Vagina (tissue), 2 donors: ENCODE measurements at regions not wholly inside any gene's neighbourhood (a gene's known extent, or its start where the extent isn't known, plus 50 kb on each side); places are given as distances from the start of the nearest gene placed in this dataset.

Experiments
- DNase-seq, 2 donors: peaks; one replicate each; pipeline ENCODE4 v3.0.0-alpha.2; 2017; ENCODE audit errors: extremely low spot score in 2 of 2
- H3K27ac ChIP-seq: fragments of 200-600 bp; sonication (generic); one replicate; pipeline ENCODE4 v1.5.1; 2019
- H3K27me3 ChIP-seq: fragments of 200-600 bp; sonication (generic); one replicate; pipeline ENCODE4 v1.5.1; 2019
- H3K36me3 ChIP-seq, 2 donors: fragments of 200-600 bp; sonication (generic); one replicate each; pipeline ENCODE4 v1.5.1; 2017 to 2019
- H3K4me1 ChIP-seq: fragments of 200-600 bp; sonication (generic); one replicate; pipeline ENCODE4 v1.5.1; 2019
- H3K4me3 ChIP-seq, 2 donors: fragments of 200-600 bp; sonication (generic); 1 replicate in 1 of 2; 2 replicates in 1 of 2; pipeline ENCODE4 v1.5.1; 2016 to 2019
- H3K9me3 ChIP-seq: fragments of 200-600 bp; sonication (generic); one replicate; pipeline ENCODE4 v1.5.1; 2019
- POLR2A ChIP-seq, 2 donors: fragments of 450-650 bp; IDR thresholded peaks; one replicate each; pipeline ENCODE4 v1.6.1; 2017; ENCODE audit warnings: antibody characterized with exemption in 2 of 2, mild to moderate bottlenecking in 2 of 2, moderate library complexity in 2 of 2
- POLR2AphosphoS5 ChIP-seq, 2 donors: sonication (generic); formaldehyde crosslinking; IDR thresholded peaks; one replicate each; pipeline ENCODE4 v1.9.0; 2017; ENCODE audit warnings: antibody characterized with exemption in 2 of 2, mild to moderate bottlenecking in 2 of 2, low read depth in 1 of 2; ENCODE audit not compliant: insufficient read depth in 1 of 2
- intact Hi-C: fragments of 100-400 bp; cut with DNase I; formaldehyde crosslinking; loops from one replicate; pipeline ENCODE4 v1.15.1; 2023
- TF ChIP-seq, protein P1 (sequence below), 3 experiments: fragments of 450-650 bp in 2 of 3; fragments of 200-600 bp in 1 of 3; sonication (generic) in 1 of 3; IDR thresholded peaks; one replicate each; pipeline ENCODE4 v1.5.1; 2017 to 2019; ENCODE audit warnings: antibody characterized with exemption in 3 of 3, mild to moderate bottlenecking in 2 of 3, moderate library complexity in 2 of 3

GRCh38 chr13:31853643-31854326, 114.5 kb downstream of the RXFP2 start:
- H3K36me3 ChIP-seq = no peaks in the 10 kb centered on the region
- no peaks in the 10 kb centered on the region for H3K4me1 ChIP-seq
- DNase-seq = no peak
- TF ChIP-seq, protein P1, sequence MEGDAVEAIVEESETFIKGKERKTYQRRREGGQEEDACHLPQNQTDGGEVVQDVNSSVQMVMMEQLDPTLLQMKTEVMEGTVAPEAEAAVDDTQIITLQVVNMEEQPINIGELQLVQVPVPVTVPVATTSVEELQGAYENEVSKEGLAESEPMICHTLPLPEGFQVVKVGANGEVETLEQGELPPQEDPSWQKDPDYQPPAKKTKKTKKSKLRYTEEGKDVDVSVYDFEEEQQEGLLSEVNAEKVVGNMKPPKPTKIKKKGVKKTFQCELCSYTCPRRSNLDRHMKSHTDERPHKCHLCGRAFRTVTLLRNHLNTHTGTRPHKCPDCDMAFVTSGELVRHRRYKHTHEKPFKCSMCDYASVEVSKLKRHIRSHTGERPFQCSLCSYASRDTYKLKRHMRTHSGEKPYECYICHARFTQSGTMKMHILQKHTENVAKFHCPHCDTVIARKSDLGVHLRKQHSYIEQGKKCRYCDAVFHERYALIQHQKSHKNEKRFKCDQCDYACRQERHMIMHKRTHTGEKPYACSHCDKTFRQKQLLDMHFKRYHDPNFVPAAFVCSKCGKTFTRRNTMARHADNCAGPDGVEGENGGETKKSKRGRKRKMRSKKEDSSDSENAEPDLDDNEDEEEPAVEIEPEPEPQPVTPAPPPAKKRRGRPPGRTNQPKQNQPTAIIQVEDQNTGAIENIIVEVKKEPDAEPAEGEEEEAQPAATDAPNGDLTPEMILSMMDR (IDR thresholded peaks at IDR 0.05) = no peak
- no peak for TF ChIP-seq POLR2AphosphoS5 (IDR thresholded peaks at IDR 0.05; ENCODE audit: insufficient read depth in 1 of 2, low read depth in 1 of 2)
- no peak for TF ChIP-seq POLR2A (IDR thresholded peaks at IDR 0.05)
- no peak overlapping the region for H3K27ac ChIP-seq
- H3K27me3 ChIP-seq = no peaks in the 10 kb centered on the region
- H3K9me3 ChIP-seq = no peaks in the 10 kb centered on the region
- no peak overlapping the region for H3K4me3 ChIP-seq
- intact Hi-C loops = no loop called here

- TF ChIP-seq POLR2AphosphoS5 (IDR thresholded peaks at IDR 0.05; ENCODE audit: insufficient read depth in 1 of 2, low read depth in 1 of 2) = no peak
- TF ChIP-seq, protein P1 (IDR thresholded peaks at IDR 0.05) = no peak
- TF ChIP-seq POLR2A (IDR thresholded peaks at IDR 0.05) = no peak
- H3K27me3 ChIP-seq = no peaks in the 10 kb centered on the region
- DNase-seq = no peak
- no peak overlapping the region for H3K27ac ChIP-seq
- no peaks in the 10 kb centered on the region for H3K36me3 ChIP-seq
- no peak overlapping the region for H3K4me3 ChIP-seq
- H3K9me3 ChIP-seq = no peaks in the 10 kb centered on the region
- H3K4me1 ChIP-seq = no peaks in the 10 kb centered on the region
- intact Hi-C loops = no loop called here
Observed at GRCh38 chr13:31859571-31859970, 120.2 kb downstream of the RXFP2 start.

- H3K4me1 ChIP-seq = no peaks in the 10 kb centered on the region
- H3K27me3 ChIP-seq = no peaks in the 10 kb centered on the region
- no peak overlapping the region for H3K27ac ChIP-seq
- H3K36me3 ChIP-seq = no peaks in the 10 kb centered on the region
- DNase-seq = no peak
- no peak overlapping the region for H3K4me3 ChIP-seq
- H3K9me3 ChIP-seq = no peaks in the 10 kb centered on the region
- TF ChIP-seq POLR2A (IDR thresholded peaks at IDR 0.05) (no peak), POLR2AphosphoS5 (IDR thresholded peaks at IDR 0.05; ENCODE audit: insufficient read depth in 1 of 2, low read depth in 1 of 2) (no peak)
- TF ChIP-seq, protein P1 (IDR thresholded peaks at IDR 0.05) = no peak
- intact Hi-C loops = no loop called here
Observed at GRCh38 chr13:31860002-31860401, 120.7 kb downstream of the RXFP2 start.

DNA sequence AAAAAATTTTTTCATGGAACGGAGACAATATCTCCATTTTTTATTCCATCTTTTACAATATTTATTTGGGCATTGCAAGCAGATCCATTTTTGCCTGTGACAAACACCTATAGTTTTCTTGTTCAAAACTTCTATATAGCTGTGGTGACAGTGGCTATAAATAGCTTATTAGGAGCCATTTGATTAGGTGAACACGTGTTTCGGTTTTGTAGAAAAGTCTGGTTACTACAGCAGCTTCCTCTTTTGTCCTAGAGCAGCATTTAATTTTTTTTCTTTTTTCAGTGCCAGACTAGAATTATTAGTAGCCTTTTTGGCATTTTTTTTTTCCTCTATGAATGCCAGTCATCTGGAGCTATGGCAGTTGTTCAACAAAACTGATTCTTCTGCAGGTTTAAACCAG, 123.5 kb downstream of the RXFP2 start:
- Histone ChIP-seq H3K4me1 (no peaks in the 10 kb centered on the region), H3K36me3 (no peaks in the 10 kb centered on the region), H3K27ac (no peak overlapping the region), H3K27me3 (no peaks in the 10 kb centered on the region), H3K9me3 (no peaks in the 10 kb centered on the region), H3K4me3 (no peak overlapping the region)
- DNase-seq = no peak
- intact Hi-C loops = no loop called here
- TF ChIP-seq POLR2AphosphoS5 (IDR thresholded peaks at IDR 0.05; ENCODE audit: insufficient read depth in 1 of 2, low read depth in 1 of 2) = no peak
- TF ChIP-seq, protein P1 (IDR thresholded peaks at IDR 0.05) = no peak

DNA sequence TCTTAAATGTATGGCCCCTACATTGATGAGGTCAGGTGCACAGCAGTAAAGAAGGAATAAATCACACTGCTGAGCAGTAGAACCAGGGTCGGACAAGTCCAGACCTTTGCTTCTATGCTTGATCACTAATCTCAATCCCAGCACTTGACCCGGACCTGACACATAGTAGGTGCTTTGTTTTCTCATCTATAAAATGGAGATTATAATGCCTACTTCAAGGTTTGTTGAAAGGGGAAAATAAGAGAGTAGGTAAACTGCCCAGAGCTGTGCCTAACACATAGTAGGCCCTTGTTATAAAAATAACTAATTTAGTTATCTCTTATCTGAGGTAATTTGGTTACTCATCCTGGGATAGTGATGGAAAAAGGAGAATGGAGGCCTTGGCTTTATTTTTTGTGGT, 125.0 kb downstream of the RXFP2 start:
- Histone ChIP-seq H3K4me1 (no peaks in the 10 kb centered on the region), H3K36me3 (no peaks in the 10 kb centered on the region), H3K9me3 (no peaks in the 10 kb centered on the region), H3K27me3 (no peaks in the 10 kb centered on the region), H3K4me3 (no peak overlapping the region), H3K27ac (no peak overlapping the region)
- DNase-seq = no peak
- TF ChIP-seq, protein P1 (IDR thresholded peaks at IDR 0.05) = no peak
- intact Hi-C loops = no loop called here
